ENCODE measurements at regions not wholly inside any gene's neighbourhood (a gene's known extent, or its start where the extent isn't known, plus 50 kb on each side); places are given as distances from the start of the nearest gene placed in this dataset.

GRCh38 chr3:27990837-27991236, 250.6 kb upstream of the CMC1 start:
- no peaks in the 10 kb centered on the region for H3K36me3 ChIP-seq (ENCODE audit: control insufficient read depth in 4 of 4, insufficient read depth in 3 of 4, low read depth in 1 of 4, low read length in 3 of 4)
- no peak overlapping the region for H3K27ac ChIP-seq (ENCODE audit: low read depth in 1 of 2, low read length in 2 of 2)
- no peak overlapping the region for H3K4me3 ChIP-seq (ENCODE audit: low read depth in 1 of 3, low read length in 3 of 3)
- peaks cover 0 to 8% (median 0%) of the 10 kb centered on the region in 4 donors for H3K27me3 ChIP-seq (ENCODE audit: control insufficient read depth in 4 of 4, insufficient read depth in 4 of 4, low read length in 3 of 4)
- H3K9ac ChIP-seq (ENCODE audit: low read depth in 1 of 2, low read length in 2 of 2): no peak overlapping the region
- no peaks in the 10 kb centered on the region for H3K9me3 ChIP-seq (ENCODE audit: control insufficient read depth in 4 of 4, low read length in 3 of 4)
- DNase-seq (ENCODE audit: low spot score): no peak
- TF ChIP-seq YY1 (IDR thresholded peaks at IDR 0.05) (no peak), ATF3 (IDR thresholded peaks at IDR 0.05) (no peak), HNF4G (IDR thresholded peaks at IDR 0.05) (no peak), JUND (IDR thresholded peaks at IDR 0.05) (no peak), RAD21 (IDR thresholded peaks at IDR 0.05) (no peak), TAF1 (conservative IDR thresholded peaks at IDR 0.05) (no peak), RXRA (IDR thresholded peaks at IDR 0.05) (no peak), HNF4A (conservative IDR thresholded peaks at IDR 0.05) (no peak), FOXA1 (IDR thresholded peaks at IDR 0.05) (no peak), CTCF (IDR thresholded peaks at IDR 0.05; ENCODE audit: low read depth, low read length, missing input control) (no peak), SP1 (IDR thresholded peaks at IDR 0.05) (no peak), EGR1 (IDR thresholded peaks at IDR 0.05; ENCODE audit: low read depth in 2 of 2) (no peak), GABPA (IDR thresholded peaks at IDR 0.05 in 1 of 2, conservative IDR thresholded peaks at IDR 0.05 in 1 of 2) (no peak)
- TF ChIP-seq, protein P1, sequence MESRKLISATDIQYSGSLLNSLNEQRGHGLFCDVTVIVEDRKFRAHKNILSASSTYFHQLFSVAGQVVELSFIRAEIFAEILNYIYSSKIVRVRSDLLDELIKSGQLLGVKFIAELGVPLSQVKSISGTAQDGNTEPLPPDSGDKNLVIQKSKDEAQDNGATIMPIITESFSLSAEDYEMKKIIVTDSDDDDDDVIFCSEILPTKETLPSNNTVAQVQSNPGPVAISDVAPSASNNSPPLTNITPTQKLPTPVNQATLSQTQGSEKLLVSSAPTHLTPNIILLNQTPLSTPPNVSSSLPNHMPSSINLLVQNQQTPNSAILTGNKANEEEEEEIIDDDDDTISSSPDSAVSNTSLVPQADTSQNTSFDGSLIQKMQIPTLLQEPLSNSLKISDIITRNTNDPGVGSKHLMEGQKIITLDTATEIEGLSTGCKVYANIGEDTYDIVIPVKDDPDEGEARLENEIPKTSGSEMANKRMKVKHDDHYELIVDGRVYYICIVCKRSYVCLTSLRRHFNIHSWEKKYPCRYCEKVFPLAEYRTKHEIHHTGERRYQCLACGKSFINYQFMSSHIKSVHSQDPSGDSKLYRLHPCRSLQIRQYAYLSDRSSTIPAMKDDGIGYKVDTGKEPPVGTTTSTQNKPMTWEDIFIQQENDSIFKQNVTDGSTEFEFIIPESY (IDR thresholded peaks at IDR 0.05): no peak
- TF ChIP-seq, protein P2, sequence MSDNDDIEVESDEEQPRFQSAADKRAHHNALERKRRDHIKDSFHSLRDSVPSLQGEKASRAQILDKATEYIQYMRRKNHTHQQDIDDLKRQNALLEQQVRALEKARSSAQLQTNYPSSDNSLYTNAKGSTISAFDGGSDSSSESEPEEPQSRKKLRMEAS (IDR thresholded peaks at IDR 0.05): no peak
- no peaks in the 10 kb centered on the region for H3K4me1 ChIP-seq (ENCODE audit: control insufficient read depth in 4 of 4, insufficient read depth in 4 of 4, low read length in 3 of 4)

DNA sequence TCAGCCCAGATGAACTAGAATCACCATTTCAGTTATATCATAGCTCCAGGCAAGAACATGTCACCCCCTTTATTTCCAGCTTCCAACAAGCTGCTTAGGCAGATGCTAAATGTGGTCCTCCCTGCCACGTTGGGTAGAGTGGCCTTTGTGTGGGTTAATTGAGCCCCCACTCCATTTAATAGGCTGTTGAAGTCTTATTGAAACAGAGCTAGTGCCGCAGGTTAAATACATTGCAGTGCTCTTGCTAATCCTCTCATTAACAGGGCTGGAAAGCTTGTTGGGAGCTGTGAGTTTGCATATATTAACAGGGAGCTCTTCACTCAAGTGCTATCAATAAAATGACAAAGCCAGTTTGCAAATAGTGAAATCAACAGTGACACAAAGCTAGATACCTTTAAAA, 248.4 kb upstream of the CMC1 start:
- Histone ChIP-seq H3K9me3 (ENCODE audit: control insufficient read depth in 4 of 4, low read length in 3 of 4) (no peaks in the 10 kb centered on the region), H3K36me3 (ENCODE audit: control insufficient read depth in 4 of 4, insufficient read depth in 3 of 4, low read depth in 1 of 4, low read length in 3 of 4) (no peaks in the 10 kb centered on the region), H3K9ac (ENCODE audit: low read depth in 1 of 2, low read length in 2 of 2) (no peak overlapping the region), H3K4me1 (ENCODE audit: control insufficient read depth in 4 of 4, insufficient read depth in 4 of 4, low read length in 3 of 4) (no peaks in the 10 kb centered on the region), H3K27me3 (ENCODE audit: control insufficient read depth in 4 of 4, insufficient read depth in 4 of 4, low read length in 3 of 4) (peaks cover 0 to 6% (median 0%) of the 10 kb centered on the region in 4 donors), H3K4me3 (ENCODE audit: low read depth in 1 of 3, low read length in 3 of 3) (no peak overlapping the region), H3K27ac (ENCODE audit: low read depth in 1 of 2, low read length in 2 of 2) (no peak overlapping the region)
- TF ChIP-seq REST (IDR thresholded peaks at IDR 0.05) (no peak), GABPA (IDR thresholded peaks at IDR 0.05 in 1 of 2, conservative IDR thresholded peaks at IDR 0.05 in 1 of 2) (no peak), HNF4A (conservative IDR thresholded peaks at IDR 0.05) (no peak), NR2F2 (IDR thresholded peaks at IDR 0.05) (no peak), FOXA1 (IDR thresholded peaks at IDR 0.05) (no peak), FOXA2 (IDR thresholded peaks at IDR 0.05) (no peak), EGR1 (IDR thresholded peaks at IDR 0.05; ENCODE audit: low read depth in 2 of 2) (no peak), SP1 (IDR thresholded peaks at IDR 0.05) (no peak), RAD21 (IDR thresholded peaks at IDR 0.05) (no peak), YY1 (IDR thresholded peaks at IDR 0.05) (no peak), JUND (IDR thresholded peaks at IDR 0.05) (no peak)
- TF ChIP-seq, protein P2 (IDR thresholded peaks at IDR 0.05): no peak
- TF ChIP-seq, protein P1 (IDR thresholded peaks at IDR 0.05): no peak
- DNase-seq (ENCODE audit: low spot score): no peak
- WGBS: 36% methylated on average over 2 of the region's 2 CpGs
